NCI-H146 treated with DMSO at 0.1 percent for 48 hours (cell line): ENCODE measurements at regions not wholly inside any gene's neighbourhood (a gene's known extent, or its start where the extent isn't known, plus 50 kb on each side); places are given as distances from the start of the nearest gene placed in this dataset.

Experiments used
- DNase-seq: peaks from one replicate; lab custom pipeline; 2025; ENCODE audit not compliant: unreplicated experiment; lab: John Stamatoyannopoulos, UW

DNA sequence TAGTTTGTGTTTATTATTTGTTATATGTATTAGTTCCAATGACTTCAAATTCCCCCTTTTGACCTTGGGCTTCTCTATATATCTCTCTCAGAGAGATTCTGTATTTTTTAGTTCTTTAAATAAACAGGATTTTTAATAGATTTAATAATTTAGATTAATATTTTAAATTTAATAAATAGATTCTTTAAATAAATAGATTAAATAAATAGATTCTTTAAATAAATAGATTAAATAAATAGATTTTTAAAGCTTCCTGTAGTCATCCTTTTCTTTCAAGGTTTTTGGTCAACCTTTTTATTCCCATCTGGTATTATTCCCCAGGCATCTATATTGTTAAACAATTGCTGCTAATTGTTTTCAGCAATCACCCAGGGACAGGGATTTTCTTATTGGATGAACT, 721.9 kb upstream of the ADAMTS5 start:
- no peak for DNase-seq

DNA sequence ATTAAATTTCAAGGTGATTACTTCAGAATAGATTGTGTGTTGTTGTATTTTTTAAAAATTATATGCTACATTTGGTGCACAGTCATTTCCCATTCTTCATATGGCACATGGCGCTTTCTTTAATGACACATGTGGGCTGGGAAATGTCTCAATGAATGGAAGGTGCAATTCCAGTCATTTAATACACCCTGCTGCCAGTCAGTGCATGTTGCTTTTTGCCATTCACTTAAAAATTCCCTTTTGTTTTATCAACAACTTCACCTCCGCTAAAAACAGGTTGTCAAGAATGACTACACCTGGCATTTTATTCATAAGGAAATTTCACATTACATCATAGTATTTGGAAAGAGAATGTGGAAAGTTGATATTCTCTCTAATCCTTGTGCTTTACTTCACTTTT, 716.4 kb upstream of the ADAMTS5 start:
- DNase-seq, result no peak

DNA sequence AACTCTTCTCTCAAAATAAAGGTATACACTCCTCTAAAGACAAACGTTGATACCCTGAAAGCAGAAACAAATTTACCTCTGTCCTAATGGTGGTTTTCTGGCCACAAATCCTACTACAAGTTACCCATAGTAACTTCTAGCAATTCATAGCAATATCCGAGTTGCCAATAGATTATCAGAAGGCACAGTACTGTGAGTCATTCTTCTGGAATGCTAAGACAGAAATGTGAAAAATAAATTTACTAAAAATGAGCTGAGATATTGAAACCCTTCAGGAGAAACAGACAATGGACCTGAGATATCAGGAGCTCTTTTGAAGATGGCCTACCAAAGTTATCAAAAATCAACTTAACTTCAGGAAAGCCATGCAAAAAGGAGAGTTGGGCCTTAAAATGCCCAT, 715.0 kb upstream of the ADAMTS5 start:
- no peak for DNase-seq

DNA sequence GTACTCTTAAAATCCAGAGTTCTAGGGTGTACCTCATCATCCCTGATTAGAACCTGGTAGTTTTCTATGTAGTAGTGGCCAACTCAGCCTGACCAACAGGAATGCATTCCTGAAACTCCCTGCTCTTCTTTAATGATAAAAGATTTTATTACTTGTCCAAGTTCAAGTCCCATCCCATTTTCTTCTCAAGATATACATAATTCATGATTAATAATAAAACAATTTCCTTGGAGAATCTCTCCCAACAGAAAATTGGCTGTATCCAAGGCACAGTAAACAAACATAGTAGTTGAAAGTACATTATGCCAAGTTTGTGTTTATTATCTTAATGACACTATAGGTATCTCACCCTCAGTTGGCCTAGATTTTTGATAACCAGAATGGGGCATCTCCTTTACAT, 714.1 kb upstream of the ADAMTS5 start:
- no peak for DNase-seq

DNA sequence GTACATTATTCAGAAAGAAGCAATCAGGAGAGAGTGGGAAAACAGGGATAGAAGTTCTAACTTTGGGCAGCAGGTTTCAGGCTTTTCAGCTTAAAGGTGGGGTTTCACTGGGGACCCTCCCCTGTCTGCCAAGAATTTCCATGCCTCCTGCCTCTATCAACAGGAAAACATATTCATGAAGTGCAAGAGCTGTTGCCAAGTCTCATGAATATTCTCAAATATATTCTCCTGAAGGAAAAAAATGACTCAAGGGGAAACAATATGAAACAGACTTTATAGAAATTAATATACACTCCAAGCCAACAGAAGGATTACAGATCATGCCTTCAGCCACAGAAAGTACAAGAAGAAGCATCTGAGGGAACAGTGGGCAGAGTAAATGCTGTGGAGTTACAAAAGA, 713.3 kb upstream of the ADAMTS5 start:
- no peak for DNase-seq

DNA sequence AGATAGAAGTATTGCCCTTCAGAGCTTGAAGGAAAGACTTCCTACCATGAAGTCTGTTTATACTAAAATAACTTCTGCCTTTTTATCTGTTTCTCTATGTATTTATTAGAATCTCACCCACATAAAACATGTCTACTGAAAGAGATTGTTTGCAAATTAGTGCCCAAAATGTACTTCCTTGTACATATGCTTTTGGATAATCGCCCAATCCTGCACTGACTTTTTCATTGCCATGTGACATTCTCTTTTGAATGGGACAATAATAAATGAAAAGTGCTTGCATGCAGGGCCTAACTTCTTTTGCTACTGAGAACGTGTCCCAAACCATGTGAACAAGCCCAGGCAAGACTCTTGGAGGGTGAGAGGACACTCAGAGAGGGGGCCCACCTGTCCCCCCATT, 711.6 kb upstream of the ADAMTS5 start:
- DNase-seq, result no peak

DNA sequence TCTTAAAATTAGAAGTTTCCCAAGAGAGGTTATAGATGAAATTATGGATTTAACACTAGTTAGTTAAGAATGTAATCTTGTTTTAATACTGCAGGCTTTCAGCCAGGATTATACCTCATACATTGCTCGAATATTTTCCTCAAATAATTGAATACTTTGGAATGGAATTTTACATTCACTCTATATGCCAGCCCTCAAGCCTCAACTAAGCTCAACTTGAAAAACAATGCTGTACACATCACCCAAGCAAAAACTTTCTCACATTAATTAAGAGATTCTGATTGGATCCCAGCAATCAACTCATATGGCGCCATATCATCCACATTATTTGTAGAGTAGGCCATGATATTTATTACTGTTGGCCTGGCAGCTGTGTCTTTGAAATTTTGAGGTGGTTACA, 710.7 kb upstream of the ADAMTS5 start:
- DNase-seq, result no peak

DNA sequence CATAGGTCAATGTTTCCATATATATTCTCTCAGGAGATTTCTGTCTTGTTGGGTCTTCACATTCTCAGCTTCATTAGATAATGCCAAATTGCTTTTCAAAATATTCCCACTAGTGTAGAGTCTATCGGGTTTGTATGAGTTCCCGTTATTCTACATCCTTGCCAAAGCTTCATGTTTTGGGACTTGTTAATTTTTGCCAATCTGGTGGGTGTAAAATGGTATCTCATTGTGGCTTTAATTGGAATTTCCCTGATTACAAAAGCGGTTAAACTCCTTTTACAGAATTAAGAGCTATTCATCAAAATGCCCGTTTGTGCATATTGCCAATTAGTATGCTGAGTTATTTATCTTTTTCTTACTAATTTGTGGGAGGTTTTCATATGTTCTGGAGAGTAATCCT, 708.4 kb upstream of the ADAMTS5 start:
- no peak for DNase-seq

DNA sequence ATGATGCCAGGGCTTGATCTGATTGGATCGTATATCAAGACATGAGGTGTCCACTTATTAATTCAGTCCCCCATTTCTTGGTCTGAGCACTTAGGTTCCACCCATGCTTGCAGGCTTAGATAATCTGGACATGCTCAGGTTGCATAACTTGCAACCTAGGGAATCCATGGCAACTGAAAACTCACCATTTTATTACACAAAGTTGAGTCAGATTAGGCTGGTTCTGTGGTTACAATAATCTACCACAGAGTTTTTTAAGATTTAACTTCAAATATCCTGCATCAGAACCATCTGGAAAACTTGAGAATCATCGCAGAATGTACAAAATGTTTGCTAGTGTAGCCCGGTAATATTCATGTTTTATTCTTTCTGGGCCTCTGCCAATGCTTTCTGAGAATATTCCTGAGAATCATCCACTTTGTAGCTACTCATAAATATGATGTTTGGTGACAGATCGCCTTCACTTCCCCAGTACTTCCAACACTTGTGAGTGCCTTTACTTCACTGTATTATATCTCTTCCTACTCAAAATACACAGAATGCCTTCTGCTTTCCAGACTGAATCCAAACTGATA, 707.2 kb upstream of the ADAMTS5 start:
- no peak for DNase-seq

DNA sequence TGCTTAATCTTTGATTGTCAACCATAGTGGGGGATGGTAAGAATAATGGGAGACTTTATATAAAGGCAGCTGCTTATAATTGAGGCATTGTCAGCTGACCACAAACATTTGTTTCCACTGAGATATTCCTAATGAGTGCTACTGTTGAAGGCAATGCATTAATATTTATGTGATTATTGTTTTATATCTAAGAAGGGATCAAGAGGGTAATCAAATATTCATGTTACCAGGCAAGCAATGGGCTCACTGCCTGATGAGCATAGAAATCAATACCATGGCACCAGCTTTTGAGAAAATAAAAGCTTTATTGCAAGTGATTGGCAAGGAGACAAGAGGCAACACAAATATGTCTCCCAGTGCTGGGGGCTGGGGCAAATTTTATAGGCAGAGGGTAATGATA, 706.7 kb upstream of the ADAMTS5 start:
- DNase-seq, result no peak

DNA sequence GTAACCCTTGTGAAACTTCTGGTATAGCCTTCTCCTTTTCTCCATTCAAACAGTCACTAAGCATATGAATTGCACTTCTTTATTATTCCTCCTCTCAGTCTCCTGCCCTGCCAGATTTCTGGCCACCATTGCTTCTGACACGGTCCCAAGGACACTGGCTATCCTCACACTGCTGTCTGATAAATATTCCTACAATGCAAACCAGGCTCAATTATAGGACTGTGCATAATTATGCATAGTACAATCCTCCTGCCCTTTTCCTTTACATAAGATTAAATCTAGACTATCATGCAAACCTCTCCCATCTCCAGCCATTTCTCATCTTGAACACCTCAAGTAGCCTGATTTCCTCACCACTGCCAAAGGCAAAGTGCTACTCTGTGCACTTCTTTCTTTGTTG, 704.3 kb upstream of the ADAMTS5 start:
- no peak for DNase-seq

DNA sequence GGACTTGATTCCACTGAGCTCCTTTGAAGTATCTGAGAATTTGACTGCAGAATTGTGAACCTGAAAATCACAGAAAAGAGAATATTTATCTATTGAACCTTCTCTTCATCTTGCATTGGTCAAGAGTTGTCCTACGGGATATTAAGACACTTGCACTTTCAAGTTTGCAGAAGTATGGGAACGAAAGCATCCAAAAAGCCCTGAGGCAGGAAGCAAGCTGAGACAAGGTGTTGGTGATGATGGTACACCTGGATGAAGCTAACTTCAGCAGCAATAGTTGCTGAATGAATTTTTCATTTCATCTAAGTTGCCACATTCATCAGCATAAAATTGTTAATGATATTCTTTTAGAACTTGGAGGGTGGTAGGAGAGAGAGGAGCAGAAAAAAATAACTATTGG, 686.6 kb upstream of the ADAMTS5 start:
- DNase-seq, result no peak

DNA sequence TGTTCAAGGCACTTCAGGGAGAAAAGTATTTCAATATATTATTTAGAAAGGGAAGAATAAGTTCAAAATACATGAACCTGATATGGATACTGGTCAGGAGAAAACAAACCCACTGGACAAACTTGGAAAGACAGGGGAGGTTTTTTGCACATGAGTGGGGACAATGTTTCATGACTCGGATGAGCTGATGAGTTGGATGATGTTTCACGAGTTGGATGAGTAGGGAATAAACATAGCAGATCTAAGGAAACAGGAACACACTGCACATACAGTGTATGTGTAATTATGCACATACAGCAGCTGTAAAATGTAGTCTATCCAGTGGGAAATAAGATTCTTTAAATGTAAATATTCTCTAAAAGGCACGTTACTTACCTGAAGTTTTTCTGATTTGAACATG, 682.9 kb upstream of the ADAMTS5 start:
- DNase-seq, result no peak

DNA sequence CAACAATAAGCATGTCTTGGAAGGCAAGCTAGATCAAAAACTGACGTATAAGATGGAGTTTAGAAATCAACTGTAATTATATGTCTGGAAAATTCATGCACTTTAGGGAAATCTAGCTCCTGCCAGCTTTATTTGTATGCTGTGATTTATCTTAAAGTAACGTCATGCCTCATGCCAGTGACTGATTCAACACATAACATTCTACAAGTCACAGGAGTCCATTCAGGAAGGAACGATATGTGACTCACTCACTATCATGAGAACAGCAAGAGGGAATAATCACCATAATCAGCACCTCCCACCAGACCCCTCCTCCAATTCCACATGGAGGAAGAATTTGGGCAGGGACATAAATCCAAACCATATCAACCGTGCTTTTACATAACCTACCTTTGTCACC, 682.4 kb upstream of the ADAMTS5 start:
- DNase-seq, result no peak

DNA sequence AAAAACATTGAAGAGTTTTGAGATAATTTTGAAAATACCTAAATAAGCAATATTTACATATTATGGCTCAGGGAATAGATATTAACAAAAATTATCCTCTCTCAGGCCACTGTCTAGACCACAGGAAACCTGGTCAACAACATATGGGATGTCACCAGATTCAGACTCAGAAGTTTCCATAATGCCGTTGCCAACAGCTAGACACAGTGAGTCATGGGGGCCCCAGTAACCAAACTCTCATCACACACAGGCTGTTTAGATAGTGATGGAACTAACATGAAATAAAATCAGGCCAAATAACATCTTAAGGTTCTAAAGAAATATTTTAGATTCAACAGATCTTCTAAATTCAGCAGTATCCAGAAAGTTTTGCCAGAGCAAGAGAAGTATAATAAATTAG, 681.7 kb upstream of the ADAMTS5 start:
- no peak for DNase-seq

DNA sequence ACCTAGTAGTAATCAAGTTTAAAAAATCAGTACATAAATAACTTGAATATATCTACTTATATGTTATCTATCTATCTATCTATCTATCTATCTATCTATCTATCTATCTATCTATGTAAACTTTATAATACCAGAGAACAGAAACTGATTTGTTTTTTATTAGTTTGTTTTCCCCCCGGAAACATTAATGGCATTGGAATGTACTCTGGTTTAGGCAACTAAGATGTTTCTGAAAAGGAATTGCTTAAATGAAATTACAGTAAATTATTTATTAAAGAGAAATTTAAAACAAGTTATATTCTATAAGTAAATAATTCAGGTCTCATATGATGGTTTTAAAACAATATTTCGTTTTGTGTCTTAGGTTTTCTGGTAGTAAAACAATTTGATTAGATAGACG, 681.0 kb upstream of the ADAMTS5 start:
- no peak for DNase-seq

DNA sequence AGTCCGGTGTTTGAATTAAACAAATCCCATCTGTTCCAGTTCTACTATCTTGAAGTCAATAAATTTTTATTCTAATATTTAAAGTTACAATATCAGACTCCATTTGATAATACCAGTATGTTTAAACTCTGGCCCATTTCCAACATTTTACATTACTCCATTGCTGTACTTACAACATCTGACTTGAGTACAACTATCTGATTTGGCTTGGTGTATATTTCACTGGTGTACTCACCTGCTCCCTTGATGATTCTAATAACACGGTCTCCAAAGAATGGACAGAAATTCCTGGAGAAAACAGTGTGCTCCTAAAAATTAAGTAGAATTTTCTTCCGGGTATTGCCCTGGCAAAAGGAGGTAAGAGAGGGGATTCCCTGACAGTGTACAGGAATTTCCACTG, 680.5 kb upstream of the ADAMTS5 start:
- no peak for DNase-seq

DNA sequence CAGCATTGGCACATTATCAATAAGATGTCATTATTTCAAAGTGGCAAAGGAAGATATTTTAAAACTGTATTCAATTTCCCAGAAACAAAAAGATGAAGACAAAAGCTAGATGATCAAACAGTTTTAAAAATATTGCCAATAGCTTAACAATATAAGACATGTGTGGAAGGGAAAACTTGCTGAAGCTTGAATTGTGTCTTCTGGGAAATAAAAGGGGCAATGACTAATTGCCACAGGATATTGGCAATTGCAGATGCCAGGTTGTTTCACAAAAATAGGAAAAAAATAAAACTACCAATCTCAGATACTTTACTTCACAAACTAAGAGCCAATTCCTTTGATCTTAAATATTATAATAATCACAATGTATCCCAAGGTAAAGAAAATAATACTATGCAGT, 679.8 kb upstream of the ADAMTS5 start:
- DNase-seq, result no peak

DNA sequence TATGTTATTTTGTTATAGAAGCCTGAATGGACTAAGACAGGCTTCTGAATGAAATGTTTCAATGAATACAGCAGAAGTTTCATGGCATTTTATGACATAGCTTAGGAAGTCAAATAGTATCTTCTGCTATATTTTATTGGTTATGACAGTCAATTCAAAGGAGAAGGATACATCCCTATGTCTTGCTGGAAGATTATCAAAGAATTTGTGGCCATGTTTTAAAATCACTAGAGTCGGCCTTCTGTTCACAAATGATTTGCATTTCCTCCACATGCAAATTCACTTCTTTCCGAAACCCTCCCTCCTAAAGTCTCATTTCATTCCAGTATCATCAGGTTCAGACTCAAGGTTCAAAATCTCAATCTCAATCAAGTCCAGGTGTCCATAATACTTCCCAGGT, 679.2 kb upstream of the ADAMTS5 start:
- DNase-seq, result no peak

DNA sequence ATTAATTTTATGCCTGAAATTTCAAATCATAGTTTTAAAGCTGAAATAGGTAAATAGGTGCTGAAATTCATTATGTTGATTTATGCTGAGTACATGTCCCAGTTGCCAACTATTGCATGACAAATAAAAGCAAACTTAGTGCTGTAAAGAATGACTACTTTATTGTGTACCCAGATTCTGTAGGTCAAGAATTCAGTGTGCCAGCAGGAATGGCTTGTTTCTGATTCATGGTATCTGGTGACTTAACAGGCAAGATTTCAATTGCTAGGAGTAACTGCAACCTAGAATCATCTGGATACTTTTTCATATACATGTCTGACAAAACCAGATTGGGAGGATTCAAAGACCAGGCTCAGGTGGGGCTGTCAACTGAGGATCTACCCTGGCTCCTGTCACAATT, 678.4 kb upstream of the ADAMTS5 start:
- DNase-seq, result no peak

DNA sequence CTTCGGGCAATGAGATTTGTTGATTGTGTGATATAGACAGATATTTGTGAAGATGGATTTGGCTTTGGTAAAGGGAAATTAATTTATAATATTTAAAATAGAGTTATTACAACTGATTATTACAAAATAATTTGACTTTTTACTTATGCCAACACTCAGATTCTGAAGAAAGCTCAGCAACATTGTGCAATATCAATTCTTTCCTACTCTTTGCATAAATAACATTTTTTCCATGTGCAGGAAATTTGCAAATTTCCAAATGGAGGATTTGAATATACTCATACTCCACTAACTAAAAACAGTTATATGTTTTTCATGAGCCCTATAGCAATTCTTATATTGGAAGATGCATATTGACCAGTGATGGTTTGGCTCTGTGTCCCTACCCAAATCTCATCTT, 676.4 kb upstream of the ADAMTS5 start:
- no peak for DNase-seq

DNA sequence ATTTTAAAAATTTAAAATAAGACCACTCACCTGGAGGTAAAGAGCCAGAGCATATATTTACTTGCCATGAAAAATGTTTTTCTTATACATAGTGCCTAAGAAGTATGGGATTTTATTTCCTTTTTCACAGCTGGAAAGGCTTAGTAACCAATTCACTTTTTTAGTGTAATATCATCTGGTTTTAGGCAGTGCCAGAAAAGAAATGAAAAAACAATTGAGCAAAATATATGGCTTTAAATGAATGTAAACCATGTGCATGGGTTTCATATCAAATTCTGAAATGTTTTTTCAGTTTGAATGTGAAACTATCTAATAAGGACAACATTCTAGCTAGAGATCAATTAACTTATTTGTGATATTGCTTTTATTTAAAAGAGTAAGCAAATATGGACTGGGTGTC, 672.4 kb upstream of the ADAMTS5 start:
- DNase-seq, result no peak

DNA sequence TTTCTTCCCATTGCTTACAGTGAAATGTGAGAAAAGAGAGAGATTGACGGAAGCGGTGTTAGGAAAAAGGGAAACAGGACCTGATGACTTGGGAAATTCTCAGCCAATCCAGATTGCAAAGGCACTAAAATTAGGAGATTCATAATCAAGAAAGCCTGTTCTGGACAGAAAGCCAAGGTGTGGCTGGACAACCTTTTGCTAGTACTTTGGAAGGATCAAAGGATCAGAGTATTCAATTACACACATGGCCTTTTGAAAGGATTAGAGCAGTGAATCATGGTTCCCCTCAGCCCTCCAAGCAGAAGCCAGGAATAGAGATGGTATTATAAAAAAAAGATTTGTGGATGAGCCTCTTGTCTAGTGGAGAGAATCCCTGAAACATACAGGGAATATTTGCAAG, 669.8 kb upstream of the ADAMTS5 start:
- no peak for DNase-seq

DNA sequence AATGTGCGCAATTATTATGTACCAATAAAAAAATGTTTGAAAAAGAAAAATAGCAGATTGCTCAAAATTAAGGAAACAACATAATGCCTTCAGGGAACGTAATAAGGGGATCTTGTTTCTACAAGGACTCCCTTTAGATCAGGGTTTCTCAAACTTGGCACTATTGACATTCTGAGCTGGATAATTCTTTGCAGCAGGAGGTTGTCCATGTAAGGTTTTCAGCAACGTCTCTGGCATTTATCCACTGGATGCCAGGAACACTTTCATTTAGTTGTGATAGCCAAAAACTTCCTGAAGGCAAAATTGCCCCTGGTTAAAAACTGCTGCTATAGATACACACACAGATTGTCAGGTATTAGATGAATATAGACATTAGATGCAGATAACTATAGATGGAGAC, 666.7 kb upstream of the ADAMTS5 start:
- DNase-seq, result no peak
